Esophagus (tissue), 2 donors: ENCODE measurements at regions not wholly inside any gene's neighbourhood (a gene's known extent, or its start where the extent isn't known, plus 50 kb on each side); places are given as distances from the start of the nearest gene placed in this dataset.

Experiments
- H3K27ac ChIP-seq, 2 donors: one replicate each; pipeline ENCODE4 v1.5.1; 2013; ENCODE audit warnings: low read depth in 2 of 2, mild to moderate bottlenecking in 2 of 2, inconsistent platforms in 1 of 2, low read length in 1 of 2, moderate library complexity in 1 of 2
- H3K27me3 ChIP-seq, 2 donors: one replicate each; pipeline ENCODE4 v1.6.1; 2013; ENCODE audit warnings: low read length in 2 of 2, control low read depth in 1 of 2, mild to moderate bottlenecking in 1 of 2; ENCODE audit not compliant: insufficient read depth in 2 of 2, control insufficient read depth in 1 of 2
- H3K36me3 ChIP-seq, 2 donors: one replicate each; pipeline ENCODE4 v1.6.1; 2013; ENCODE audit warnings: low read length in 1 of 2; ENCODE audit not compliant: control insufficient read depth in 2 of 2, insufficient read depth in 2 of 2
- H3K4me1 ChIP-seq, 2 donors: one replicate each; pipeline ENCODE4 v1.6.1; 2013; ENCODE audit warnings: low read length in 1 of 2; ENCODE audit not compliant: control insufficient read depth in 2 of 2, insufficient read depth in 2 of 2
- H3K4me3 ChIP-seq, 2 donors: one replicate each; pipeline ENCODE4 v1.5.1; 2013; ENCODE audit warnings: low read length in 2 of 2, mild to moderate bottlenecking in 2 of 2, low read depth in 1 of 2, moderate library complexity in 1 of 2
- H3K9me3 ChIP-seq, 2 donors: one replicate each; pipeline ENCODE4 v1.6.1; 2013; ENCODE audit warnings: mild to moderate bottlenecking in 2 of 2, low read depth in 1 of 2, low read length in 1 of 2, moderate library complexity in 1 of 2; ENCODE audit not compliant: control insufficient read depth in 2 of 2, insufficient read depth in 1 of 2
- WGBS, 2 donors: extraction: QIAGEN DNeasy Blood & Tissue Kit; methylation state at CpG; one replicate each; pipeline ENCODE4 v1.1.7; 2013; 5-methylcytosine and 5-hydroxymethylcytosine counted together
- donor health status: healthy with polysubstance abuse.
- donor health status: Bipolar disorder and iron deficiency.

GRCh38 chr2:193810533-193810932 lies 1615.8 kb upstream of the TMEFF2 start:
- H3K4me3 ChIP-seq, result no peak overlapping the region
- H3K36me3 ChIP-seq, result no peaks in the 10 kb centered on the region
- WGBS, 2 donors, result 68 to 69% methylated on average over 3 of the region's 3 CpGs
- no peaks in the 10 kb centered on the region for H3K9me3 ChIP-seq
- no peak overlapping the region for H3K27ac ChIP-seq
- no peaks in the 10 kb centered on the region for H3K4me1 ChIP-seq
- no peaks in the 10 kb centered on the region for H3K27me3 ChIP-seq

GRCh38 chr2:193808877-193809276 lies 1614.1 kb upstream of the TMEFF2 start:
- Histone ChIP-seq H3K27ac (no peak overlapping the region), H3K4me3 (no peak overlapping the region), H3K27me3 (no peaks in the 10 kb centered on the region), H3K36me3 (no peaks in the 10 kb centered on the region), H3K4me1 (no peaks in the 10 kb centered on the region), H3K9me3 (no peaks in the 10 kb centered on the region)
- 88 to 91% methylated on average over 1 of the region's 1 CpG for WGBS, 2 donors

- Histone ChIP-seq H3K36me3 (no peaks in the 10 kb centered on the region), H3K4me1 (no peaks in the 10 kb centered on the region), H3K4me3 (no peak overlapping the region), H3K27me3 (no peaks in the 10 kb centered on the region), H3K9me3 (no peaks in the 10 kb centered on the region), H3K27ac (no peak overlapping the region)
- WGBS, 2 donors, result 52 to 60% methylated on average over 6 of the region's 6 CpGs
Observed at GRCh38 chr2:193806088-193806774, 1611.5 kb upstream of the TMEFF2 start.

- Histone ChIP-seq H3K4me3 (no peak overlapping the region), H3K9me3 (peaks cover 0 to 3% of the 10 kb centered on the region in 2 donors), H3K4me1 (no peaks in the 10 kb centered on the region), H3K36me3 (no peaks in the 10 kb centered on the region), H3K27me3 (no peaks in the 10 kb centered on the region), H3K27ac (no peak overlapping the region)
- WGBS, 2 donors, result 69 to 75% methylated on average over 1 of the region's 1 CpG
Observed at GRCh38 chr2:193796847-193797246, 1602.1 kb upstream of the TMEFF2 start.

GRCh38 chr2:193793914-193794313 lies 1599.2 kb upstream of the TMEFF2 start:
- 66 to 79% methylated on average over 6 of the region's 6 CpGs for WGBS, 2 donors
- Histone ChIP-seq H3K4me1 (no peaks in the 10 kb centered on the region), H3K36me3 (no peaks in the 10 kb centered on the region), H3K4me3 (no peak overlapping the region), H3K27me3 (no peaks in the 10 kb centered on the region), H3K9me3 (no peaks in the 10 kb centered on the region), H3K27ac (no peak overlapping the region)

GRCh38 chr2:193783681-193784080 lies 1588.9 kb upstream of the TMEFF2 start:
- Histone ChIP-seq H3K36me3 (no peaks in the 10 kb centered on the region), H3K27me3 (no peaks in the 10 kb centered on the region)
- WGBS, 2 donors, result 41 to 45% methylated on average over 2 of the region's 2 CpGs

GRCh38 chr2:193778293-193778692 lies 1583.6 kb upstream of the TMEFF2 start:
- Histone ChIP-seq H3K4me3 (no peak overlapping the region), H3K4me1 (no peaks in the 10 kb centered on the region), H3K27ac (no peak overlapping the region), H3K36me3 (no peaks in the 10 kb centered on the region), H3K9me3 (no peaks in the 10 kb centered on the region), H3K27me3 (no peaks in the 10 kb centered on the region)
- WGBS, 2 donors, result 88 to 92% methylated on average over 4 of the region's 4 CpGs

More at GRCh38 chr2:193783681-193784080, 1588.9 kb upstream of the TMEFF2 start:
- Histone ChIP-seq H3K27ac (no peak overlapping the region), H3K9me3 (no peaks in the 10 kb centered on the region), H3K4me3 (no peak overlapping the region), H3K4me1 (no peaks in the 10 kb centered on the region)

- Histone ChIP-seq H3K36me3 (no peaks in the 10 kb centered on the region), H3K4me3 (no peak overlapping the region), H3K27ac (no peak overlapping the region), H3K9me3 (no peaks in the 10 kb centered on the region), H3K27me3 (no peaks in the 10 kb centered on the region), H3K4me1 (no peaks in the 10 kb centered on the region)
- 71 to 76% methylated on average over 1 of the region's 1 CpG for WGBS, 2 donors
Observed at GRCh38 chr2:193776988-193777387, 1582.3 kb upstream of the TMEFF2 start.

- 51 to 54% methylated on average over 2 of the region's 2 CpGs for WGBS, 2 donors
- Histone ChIP-seq H3K9me3 (no peaks in the 10 kb centered on the region), H3K27ac (no peak overlapping the region), H3K27me3 (no peaks in the 10 kb centered on the region), H3K4me3 (no peak overlapping the region), H3K36me3 (no peaks in the 10 kb centered on the region), H3K4me1 (no peaks in the 10 kb centered on the region)
Observed at GRCh38 chr2:193774166-193774565, 1579.4 kb upstream of the TMEFF2 start.

GRCh38 chr2:193751299-193751698 lies 1556.6 kb upstream of the TMEFF2 start:
- Histone ChIP-seq H3K27me3 (no peaks in the 10 kb centered on the region), H3K4me1 (no peaks in the 10 kb centered on the region)
- WGBS, 2 donors, result 54 to 57% methylated on average over 2 of the region's 2 CpGs

More at GRCh38 chr2:193751299-193751698, 1556.6 kb upstream of the TMEFF2 start:
- Histone ChIP-seq H3K27ac (no peak overlapping the region), H3K4me3 (no peak overlapping the region), H3K36me3 (no peaks in the 10 kb centered on the region), H3K9me3 (no peaks in the 10 kb centered on the region)
